Liver (tissue), 8 donors: ENCODE measurements at regions not wholly inside any gene's neighbourhood (a gene's known extent, or its start where the extent isn't known, plus 50 kb on each side); places are given as distances from the start of the nearest gene placed in this dataset.

Experiments
- DNase-seq: peaks from one replicate; pipeline ENCODE4 v3.0.0-alpha.2; 2017; ENCODE audit warnings: low spot score
- H3K27ac ChIP-seq, 2 donors: one replicate each; pipeline ENCODE4 v1.7.0; 2013; ENCODE audit warnings: inconsistent platforms in 2 of 2, low read length in 2 of 2, control low read depth in 1 of 2, low read depth in 1 of 2, mild to moderate bottlenecking in 1 of 2
- H3K27me3 ChIP-seq, 4 donors: one replicate each; pipeline versions ENCODE4 v1.6.1 to v1.7.0; 2013; ENCODE audit warnings: low read length in 3 of 4, inconsistent platforms in 1 of 4, mild to moderate bottlenecking in 1 of 4, moderate library complexity in 1 of 4; ENCODE audit not compliant: control insufficient read depth in 4 of 4, insufficient read depth in 4 of 4
- H3K36me3 ChIP-seq, 4 donors: one replicate each; pipeline versions ENCODE4 v1.6.1 to v1.7.0; 2013; ENCODE audit warnings: low read length in 3 of 4, mild to moderate bottlenecking in 3 of 4, low read depth in 1 of 4, moderate library complexity in 1 of 4; ENCODE audit not compliant: control insufficient read depth in 4 of 4, insufficient read depth in 3 of 4
- H3K4me1 ChIP-seq, 4 donors: one replicate each; pipeline versions ENCODE4 v1.6.1 to v1.7.0; 2013; ENCODE audit warnings: low read length in 3 of 4, mild to moderate bottlenecking in 3 of 4, moderate library complexity in 1 of 4; ENCODE audit not compliant: control insufficient read depth in 4 of 4, insufficient read depth in 4 of 4
- H3K4me3 ChIP-seq, 3 donors: one replicate each; pipeline versions ENCODE4 v1.6.1 to v1.7.0; 2013; ENCODE audit warnings: low read length in 3 of 3, control low read depth in 1 of 3, low read depth in 1 of 3, mild to moderate bottlenecking in 1 of 3
- H3K9ac ChIP-seq, 2 donors: one replicate each; pipeline ENCODE4 v1.7.0; 2013; ENCODE audit warnings: low read length in 2 of 2, mild to moderate bottlenecking in 2 of 2, moderate library complexity in 2 of 2, control low read depth in 1 of 2, low read depth in 1 of 2
- H3K9me3 ChIP-seq, 4 donors: one replicate each; pipeline versions ENCODE4 v1.6.1 to v1.7.0; 2013; ENCODE audit warnings: low read length in 3 of 4; ENCODE audit not compliant: control insufficient read depth in 4 of 4
- EGR1 ChIP-seq, 2 donors: IDR thresholded peaks; 2 replicates each; pipeline ENCODE4 v1.6.1; 2016 to 2018; ENCODE audit warnings: antibody characterized with exemption in 2 of 2, low read depth in 2 of 2
- FOXA1 ChIP-seq: IDR thresholded peaks from 2 replicates; pipeline ENCODE4 v1.6.1; 2016; ENCODE audit warnings: antibody characterized with exemption
- FOXA2 ChIP-seq: IDR thresholded peaks from 2 replicates; pipeline ENCODE4 v1.6.1; 2016; ENCODE audit warnings: antibody characterized with exemption
- GABPA ChIP-seq, 2 donors: IDR thresholded peaks in 1 of 2; conservative IDR thresholded peaks in 1 of 2; 2 replicates each; pipeline ENCODE4 v1.6.1; 2016; ENCODE audit warnings: antibody characterized with exemption in 2 of 2, mild to moderate bottlenecking in 1 of 2, moderate library complexity in 1 of 2
- HNF4A ChIP-seq, 2 donors: conservative IDR thresholded peaks; 2 replicates each; pipeline ENCODE4 v1.6.1; 2016; ENCODE audit warnings: antibody characterized with exemption in 2 of 2, mild to moderate bottlenecking in 2 of 2
- HNF4G ChIP-seq: IDR thresholded peaks from 2 replicates; pipeline ENCODE4 v1.6.1; 2016; ENCODE audit warnings: antibody characterized with exemption
- JUND ChIP-seq, 2 donors: IDR thresholded peaks; 2 replicates each; pipeline ENCODE4 v1.6.1; 2016; ENCODE audit warnings: antibody characterized with exemption in 2 of 2
- NR2F2 ChIP-seq: IDR thresholded peaks from 2 replicates; pipeline ENCODE4 v1.6.1; 2016; ENCODE audit warnings: antibody characterized with exemption
- RAD21 ChIP-seq, 2 donors: IDR thresholded peaks; 2 replicates each; pipeline ENCODE4 v1.6.1; 2016; ENCODE audit warnings: antibody characterized with exemption in 2 of 2, mild to moderate bottlenecking in 2 of 2
- RXRA ChIP-seq, 2 donors: IDR thresholded peaks; 2 replicates each; pipeline ENCODE4 v1.6.1; 2017 to 2018; ENCODE audit warnings: antibody characterized with exemption in 2 of 2, mild to moderate bottlenecking in 1 of 2
- SP1 ChIP-seq: IDR thresholded peaks from 2 replicates; pipeline ENCODE4 v1.6.1; 2018; ENCODE audit warnings: antibody characterized with exemption, mild to moderate bottlenecking
- TAF1 ChIP-seq: conservative IDR thresholded peaks from 2 replicates; pipeline ENCODE4 v1.6.1; 2016; ENCODE audit warnings: antibody characterized with exemption, mild to moderate bottlenecking
- YY1 ChIP-seq: IDR thresholded peaks from 2 replicates; pipeline ENCODE4 v1.6.1; 2016; ENCODE audit warnings: antibody characterized with exemption, mild to moderate bottlenecking
- WGBS: extraction: QIAGEN DNeasy Blood & Tissue Kit; methylation state at CpG from one replicate; pipeline ENCODE4 v1.1.7; 2013; 5-methylcytosine and 5-hydroxymethylcytosine counted together
- TF ChIP-seq, protein P1 (sequence below): fragments of 150-350 bp; IDR thresholded peaks from 2 replicates; pipeline ENCODE4 v1.5.1; 2017; ENCODE audit warnings: improper control_type of control experiment, low read depth, low read length; ENCODE audit not compliant: missing input control
- TF ChIP-seq, protein P2 (sequence below): IDR thresholded peaks from 2 replicates; pipeline ENCODE4 v1.6.1; 2016; ENCODE audit warnings: antibody characterized with exemption, mild to moderate bottlenecking
- TF ChIP-seq, protein P3 (sequence below): IDR thresholded peaks from 2 replicates; pipeline ENCODE4 v1.6.1; 2016; ENCODE audit warnings: antibody characterized with exemption
- TF ChIP-seq, protein P4 (sequence below): IDR thresholded peaks from 2 replicates; pipeline ENCODE4 v1.6.1; 2016; ENCODE audit warnings: antibody characterized with exemption
- donor health status: healthy.
- donor health status: healthy.
- donor health status: healthy.
- donor health status: healthy.
- donor health status: healthy.

DNA sequence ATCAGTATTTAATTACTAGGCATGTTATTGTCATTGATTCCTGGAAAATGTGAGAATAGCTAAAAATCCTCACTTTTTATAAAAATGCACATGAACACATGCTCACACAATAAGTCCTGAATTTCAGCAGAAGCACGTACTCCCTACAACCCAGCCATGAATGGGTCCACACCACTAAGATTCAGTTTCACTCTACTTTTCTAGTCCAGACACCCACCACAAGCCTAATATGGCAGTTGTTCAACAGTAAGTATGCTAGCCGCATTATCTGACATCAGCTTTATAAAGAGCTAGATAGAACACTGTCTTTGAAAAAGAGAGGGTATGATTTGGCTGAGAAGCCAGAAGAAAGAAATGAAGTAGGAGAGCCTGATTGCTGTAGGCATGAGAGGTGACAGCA lies 639.3 kb downstream of the BRINP1 start:
- Histone ChIP-seq H3K4me3 (no peak overlapping the region), H3K27ac (no peak overlapping the region), H3K27me3 (peaks cover 0 to 2% (median 0%) of the 10 kb centered on the region in 4 donors), H3K9me3 (peaks cover 0 to 3% (median under 1%) of the 10 kb centered on the region in 4 donors), H3K9ac (no peak overlapping the region), H3K36me3 (no peaks in the 10 kb centered on the region), H3K4me1 (no peaks in the 10 kb centered on the region)
- DNase-seq = no peak
- TF ChIP-seq TAF1 (no peak), RAD21 (IDR thresholded peaks at IDR 0.05) (no peak), FOXA2 (no peak), YY1 (no peak), NR2F2 (no peak), GABPA (IDR thresholded peaks at IDR 0.05 in 1 of 2, conservative IDR thresholded peaks at IDR 0.05 in 1 of 2) (no peak), HNF4A (conservative IDR thresholded peaks at IDR 0.05) (no peak), SP1 (no peak), JUND (IDR thresholded peaks at IDR 0.05) (no peak), EGR1 (IDR thresholded peaks at IDR 0.05; ENCODE audit: low read depth in 2 of 2) (no peak), FOXA1 (no peak), HNF4G (no peak), RXRA (IDR thresholded peaks at IDR 0.05) (no peak)
- TF ChIP-seq, protein P1, sequence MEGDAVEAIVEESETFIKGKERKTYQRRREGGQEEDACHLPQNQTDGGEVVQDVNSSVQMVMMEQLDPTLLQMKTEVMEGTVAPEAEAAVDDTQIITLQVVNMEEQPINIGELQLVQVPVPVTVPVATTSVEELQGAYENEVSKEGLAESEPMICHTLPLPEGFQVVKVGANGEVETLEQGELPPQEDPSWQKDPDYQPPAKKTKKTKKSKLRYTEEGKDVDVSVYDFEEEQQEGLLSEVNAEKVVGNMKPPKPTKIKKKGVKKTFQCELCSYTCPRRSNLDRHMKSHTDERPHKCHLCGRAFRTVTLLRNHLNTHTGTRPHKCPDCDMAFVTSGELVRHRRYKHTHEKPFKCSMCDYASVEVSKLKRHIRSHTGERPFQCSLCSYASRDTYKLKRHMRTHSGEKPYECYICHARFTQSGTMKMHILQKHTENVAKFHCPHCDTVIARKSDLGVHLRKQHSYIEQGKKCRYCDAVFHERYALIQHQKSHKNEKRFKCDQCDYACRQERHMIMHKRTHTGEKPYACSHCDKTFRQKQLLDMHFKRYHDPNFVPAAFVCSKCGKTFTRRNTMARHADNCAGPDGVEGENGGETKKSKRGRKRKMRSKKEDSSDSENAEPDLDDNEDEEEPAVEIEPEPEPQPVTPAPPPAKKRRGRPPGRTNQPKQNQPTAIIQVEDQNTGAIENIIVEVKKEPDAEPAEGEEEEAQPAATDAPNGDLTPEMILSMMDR = no peak
- TF ChIP-seq, protein P2, sequence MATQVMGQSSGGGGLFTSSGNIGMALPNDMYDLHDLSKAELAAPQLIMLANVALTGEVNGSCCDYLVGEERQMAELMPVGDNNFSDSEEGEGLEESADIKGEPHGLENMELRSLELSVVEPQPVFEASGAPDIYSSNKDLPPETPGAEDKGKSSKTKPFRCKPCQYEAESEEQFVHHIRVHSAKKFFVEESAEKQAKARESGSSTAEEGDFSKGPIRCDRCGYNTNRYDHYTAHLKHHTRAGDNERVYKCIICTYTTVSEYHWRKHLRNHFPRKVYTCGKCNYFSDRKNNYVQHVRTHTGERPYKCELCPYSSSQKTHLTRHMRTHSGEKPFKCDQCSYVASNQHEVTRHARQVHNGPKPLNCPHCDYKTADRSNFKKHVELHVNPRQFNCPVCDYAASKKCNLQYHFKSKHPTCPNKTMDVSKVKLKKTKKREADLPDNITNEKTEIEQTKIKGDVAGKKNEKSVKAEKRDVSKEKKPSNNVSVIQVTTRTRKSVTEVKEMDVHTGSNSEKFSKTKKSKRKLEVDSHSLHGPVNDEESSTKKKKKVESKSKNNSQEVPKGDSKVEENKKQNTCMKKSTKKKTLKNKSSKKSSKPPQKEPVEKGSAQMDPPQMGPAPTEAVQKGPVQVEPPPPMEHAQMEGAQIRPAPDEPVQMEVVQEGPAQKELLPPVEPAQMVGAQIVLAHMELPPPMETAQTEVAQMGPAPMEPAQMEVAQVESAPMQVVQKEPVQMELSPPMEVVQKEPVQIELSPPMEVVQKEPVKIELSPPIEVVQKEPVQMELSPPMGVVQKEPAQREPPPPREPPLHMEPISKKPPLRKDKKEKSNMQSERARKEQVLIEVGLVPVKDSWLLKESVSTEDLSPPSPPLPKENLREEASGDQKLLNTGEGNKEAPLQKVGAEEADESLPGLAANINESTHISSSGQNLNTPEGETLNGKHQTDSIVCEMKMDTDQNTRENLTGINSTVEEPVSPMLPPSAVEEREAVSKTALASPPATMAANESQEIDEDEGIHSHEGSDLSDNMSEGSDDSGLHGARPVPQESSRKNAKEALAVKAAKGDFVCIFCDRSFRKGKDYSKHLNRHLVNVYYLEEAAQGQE = no peak
- TF ChIP-seq, protein P3, sequence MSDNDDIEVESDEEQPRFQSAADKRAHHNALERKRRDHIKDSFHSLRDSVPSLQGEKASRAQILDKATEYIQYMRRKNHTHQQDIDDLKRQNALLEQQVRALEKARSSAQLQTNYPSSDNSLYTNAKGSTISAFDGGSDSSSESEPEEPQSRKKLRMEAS = no peak
- TF ChIP-seq, protein P4, sequence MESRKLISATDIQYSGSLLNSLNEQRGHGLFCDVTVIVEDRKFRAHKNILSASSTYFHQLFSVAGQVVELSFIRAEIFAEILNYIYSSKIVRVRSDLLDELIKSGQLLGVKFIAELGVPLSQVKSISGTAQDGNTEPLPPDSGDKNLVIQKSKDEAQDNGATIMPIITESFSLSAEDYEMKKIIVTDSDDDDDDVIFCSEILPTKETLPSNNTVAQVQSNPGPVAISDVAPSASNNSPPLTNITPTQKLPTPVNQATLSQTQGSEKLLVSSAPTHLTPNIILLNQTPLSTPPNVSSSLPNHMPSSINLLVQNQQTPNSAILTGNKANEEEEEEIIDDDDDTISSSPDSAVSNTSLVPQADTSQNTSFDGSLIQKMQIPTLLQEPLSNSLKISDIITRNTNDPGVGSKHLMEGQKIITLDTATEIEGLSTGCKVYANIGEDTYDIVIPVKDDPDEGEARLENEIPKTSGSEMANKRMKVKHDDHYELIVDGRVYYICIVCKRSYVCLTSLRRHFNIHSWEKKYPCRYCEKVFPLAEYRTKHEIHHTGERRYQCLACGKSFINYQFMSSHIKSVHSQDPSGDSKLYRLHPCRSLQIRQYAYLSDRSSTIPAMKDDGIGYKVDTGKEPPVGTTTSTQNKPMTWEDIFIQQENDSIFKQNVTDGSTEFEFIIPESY = no peak
- 89% methylated on average over 2 of the region's 2 CpGs for WGBS

DNA sequence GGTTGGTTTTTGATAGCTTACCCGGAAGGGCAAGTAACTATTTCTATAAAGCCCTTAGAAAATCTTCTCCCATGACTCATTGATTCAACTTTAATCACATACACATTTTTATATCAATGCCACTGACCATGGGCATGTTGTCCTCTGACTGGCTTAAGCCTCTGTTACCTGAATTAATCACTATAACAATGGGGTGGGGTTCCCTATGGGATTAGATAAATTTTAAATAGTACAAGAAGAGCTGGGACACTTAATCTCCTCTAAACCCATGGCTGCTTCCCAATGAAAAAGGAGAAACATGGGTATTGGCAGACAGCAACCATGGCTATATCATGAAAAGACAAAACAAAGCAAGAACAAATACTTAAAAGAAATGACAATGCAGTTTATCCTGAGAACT lies 636.2 kb downstream of the BRINP1 start:
- WGBS = 56% methylated on average over 1 of the region's 1 CpG
- Histone ChIP-seq H3K9me3 (peaks cover 0 to 9% (median 4%) of the 10 kb centered on the region in 4 donors), H3K4me1 (no peaks in the 10 kb centered on the region), H3K27me3 (peaks cover 0 to 2% (median 0%) of the 10 kb centered on the region in 4 donors), H3K9ac (no peak overlapping the region), H3K4me3 (no peak overlapping the region), H3K27ac (no peak overlapping the region), H3K36me3 (no peaks in the 10 kb centered on the region)
- no peak for DNase-seq
- no peak for TF ChIP-seq RXRA (IDR thresholded peaks at IDR 0.05)
